GM23338 (cell line): ENCODE measurements at regions not wholly inside any gene's neighbourhood (a gene's known extent, or its start where the extent isn't known, plus 50 kb on each side); places are given as distances from the start of the nearest gene placed in this dataset.

ENCODE experiments used
- ATAC-seq: fragments of 200-7000 bp; cut with Tn5 transposase; 3 replicates; pipeline ENCODE4 v1.9.1; 2020
- DNase-seq: peaks from one replicate; pipeline ENCODE4 v3.0.0-alpha.2; 2015; ENCODE audit warnings: low spot score
- H2AFZ ChIP-seq: fragments of 200-600 bp; sonication (generic); 2 replicates; pipeline ENCODE4 v1.8.0; 2016; ENCODE audit warnings: antibody characterized with exemption, mild to moderate bottlenecking, moderate library complexity
- H3F3A ChIP-seq: fragments of 200-600 bp; sonication (generic); replicated peaks from 2 replicates; pipeline ENCODE4 v1.8.0; 2017; ENCODE audit warnings: antibody characterized with exemption, mixed run types, low read depth
- H3K27ac ChIP-seq: fragments of 200-600 bp; sonication (generic); 2 replicates; pipeline ENCODE4 v1.6.1; 2016; ENCODE audit warnings: low read depth
- H3K27me3 ChIP-seq: fragments of 200-600 bp; sonication (generic); 2 replicates; pipeline ENCODE4 v1.8.0; 2016; ENCODE audit warnings: mild to moderate bottlenecking, mixed run types, moderate library complexity; ENCODE audit not compliant: insufficient read depth
- H3K36me3 ChIP-seq: fragments of 200-600 bp; sonication (generic); 2 replicates; pipeline ENCODE4 v1.8.0; 2016; ENCODE audit warnings: mild to moderate bottlenecking; ENCODE audit not compliant: insufficient read depth
- H3K4me1 ChIP-seq: fragments of 200-600 bp; sonication (generic); 2 replicates; pipeline ENCODE4 v1.8.0; 2016; ENCODE audit warnings: mild to moderate bottlenecking, moderate library complexity; ENCODE audit not compliant: insufficient read depth
- H3K4me2 ChIP-seq: fragments of 200-600 bp; sonication (generic); 2 replicates; pipeline ENCODE4 v1.7.1; 2017; ENCODE audit warnings: mixed run types
- H3K4me3 ChIP-seq: fragments of 200-600 bp; sonication (generic); 2 replicates; pipeline ENCODE4 v1.6.1; 2016; ENCODE audit warnings: mixed run types
- H3K79me2 ChIP-seq: fragments of 200-600 bp; sonication (generic); replicated peaks from 2 replicates; pipeline ENCODE4 v1.8.0; 2017; ENCODE audit warnings: mild to moderate bottlenecking; ENCODE audit not compliant: insufficient read depth
- H3K9me2 ChIP-seq: fragments of 200-600 bp; sonication (generic); 2 replicates; pipeline ENCODE4 v1.8.0; 2017; ENCODE audit not compliant: insufficient read depth
- H4K20me1 ChIP-seq: fragments of 200-600 bp; sonication (generic); replicated peaks from 2 replicates; pipeline ENCODE4 v1.8.0; 2017; ENCODE audit warnings: mild to moderate bottlenecking; ENCODE audit not compliant: insufficient read depth
- H3K27ac Mint-ChIP-seq: 2 replicates; pipeline ENCODE4 v1.8.0; 2020; ENCODE audit warnings: inconsistent platforms, mild to moderate bottlenecking, moderate library complexity, mixed read lengths
- H3K27me3 Mint-ChIP-seq: 3 replicates; pipeline ENCODE4 v1.8.0; 2022; ENCODE audit warnings: low read depth, mild to moderate bottlenecking, moderate library complexity, mixed read lengths, inconsistent platforms; ENCODE audit not compliant: insufficient read depth, poor library complexity
- H3K36me3 Mint-ChIP-seq: 3 replicates; pipeline ENCODE4 v1.8.0; 2021; ENCODE audit warnings: low read depth, mild to moderate bottlenecking, inconsistent platforms, moderate library complexity, mixed read lengths
- H3K4me1 Mint-ChIP-seq: 3 replicates; pipeline ENCODE4 v1.8.0; 2020; ENCODE audit warnings: mild to moderate bottlenecking, inconsistent platforms, mixed read lengths
- H3K4me3 Mint-ChIP-seq: 3 replicates; pipeline ENCODE4 v1.8.0; 2021; ENCODE audit warnings: moderate library complexity, mild to moderate bottlenecking, inconsistent platforms, mixed read lengths
- H3K9me3 Mint-ChIP-seq: 3 replicates; pipeline ENCODE4 v1.8.0; 2020; ENCODE audit warnings: moderate library complexity, mild to moderate bottlenecking, inconsistent platforms, mixed read lengths
- CREB1 ChIP-seq: fragments of 250-450 bp; sonication (Bioruptor Pico); IDR thresholded peaks from 2 replicates; pipeline ENCODE4 v1.5.0; 2020; ENCODE audit warnings: low read depth, mild to moderate bottlenecking, moderate library complexity
- EZH2phosphoT487 ChIP-seq: fragments of 200-600 bp; sonication (generic); IDR thresholded peaks from one replicate; pipeline ENCODE4 v1.8.1; 2018; ENCODE audit warnings: antibody characterized with exemption; ENCODE audit not compliant: unreplicated experiment
- NANOG ChIP-seq: IDR thresholded peaks from 2 replicates; pipeline ENCODE4 v1.6.1; 2016; ENCODE audit warnings: antibody characterized with exemption, borderline replicate concordance
- POLR2AphosphoS5 ChIP-seq: IDR thresholded peaks from 2 replicates; pipeline ENCODE4 v1.6.1; 2016; ENCODE audit warnings: antibody characterized with exemption, low read depth
- STAT1 ChIP-seq: IDR thresholded peaks from one replicate; pipeline ENCODE4 v1.6.1; 2016; ENCODE audit warnings: antibody characterized with exemption; ENCODE audit not compliant: unreplicated experiment
- TF ChIP-seq, protein P1 (sequence below): IDR thresholded peaks from one replicate; pipeline ENCODE4 v1.6.1; 2018; ENCODE audit warnings: antibody characterized with exemption; ENCODE audit not compliant: unreplicated experiment
- TF ChIP-seq, protein P2 (sequence below), 2 experiments: fragments of 200-600 bp in 1 of 2; sonication (generic) in 1 of 2; conservative IDR thresholded peaks; 2 replicates each; pipeline versions ENCODE4 v1.5.1 to v1.6.1; 2016 to 2017; ENCODE audit warnings: antibody characterized with exemption in 2 of 2, low read depth in 2 of 2, mild to moderate bottlenecking in 2 of 2, moderate library complexity in 1 of 2
- TF ChIP-seq, protein P3 (sequence below): IDR thresholded peaks from 2 replicates; pipeline ENCODE4 v1.6.1; 2016; ENCODE audit warnings: antibody characterized with exemption
- TF ChIP-seq, protein P4 (sequence below): fragments of 250-450 bp; sonication (Bioruptor Pico); IDR thresholded peaks from 2 replicates; pipeline ENCODE4 v1.5.0; 2020; ENCODE audit warnings: mild to moderate bottlenecking, moderate library complexity

DNA sequence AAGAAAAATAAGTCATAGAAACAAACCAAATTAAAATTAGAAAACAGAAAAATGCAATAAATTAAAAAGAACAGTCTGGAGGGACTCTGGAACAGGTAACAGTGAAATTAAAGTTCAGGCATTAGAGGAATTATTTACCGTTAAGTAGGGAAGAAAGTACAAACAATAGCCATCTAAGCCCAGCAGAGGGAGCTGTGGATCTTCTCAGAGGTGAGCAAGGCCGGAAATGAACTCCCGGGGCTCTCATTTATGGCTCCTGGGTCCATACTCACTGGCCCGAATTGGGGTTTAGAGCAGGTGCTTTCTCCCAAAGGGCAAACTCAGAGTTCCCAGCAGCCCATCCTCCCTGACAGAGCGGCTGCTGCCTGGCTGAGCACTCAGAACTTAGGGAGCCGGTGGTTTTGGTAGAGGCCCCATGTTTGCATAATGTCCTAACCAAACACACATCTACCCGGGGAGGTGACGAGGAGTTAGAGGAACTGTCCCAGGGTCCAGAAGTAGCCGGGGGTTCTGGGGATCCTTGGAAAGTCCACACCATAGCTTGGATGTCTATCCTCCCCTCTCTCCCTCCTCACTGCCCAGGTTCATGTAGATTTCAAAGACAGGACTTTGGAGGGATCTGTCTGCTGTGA, 87.8 kb upstream of the VPREB1 start:
- Mint-ChIP-seq H3K27ac (peak overlapping the region; percentile 81; the same call in 1 of the 2 replicates), H3K4me3 (no peak overlapping the region), H3K27me3 (peaks cover 83% of the 10 kb centered on the region), H3K4me1 (no peaks in the 10 kb centered on the region; the same call in 2 of the 3 replicates), H3K9me3 (peaks cover 15% of the 10 kb centered on the region; the same call in 2 of the 3 replicates), H3K36me3 (no peaks in the 10 kb centered on the region)
- H3K79me2 ChIP-seq = no peaks in the 10 kb centered on the region
- no peak overlapping the region for H3K4me2 ChIP-seq
- no peaks in the 10 kb centered on the region for H3K9me2 ChIP-seq
- TF ChIP-seq, protein P1, sequence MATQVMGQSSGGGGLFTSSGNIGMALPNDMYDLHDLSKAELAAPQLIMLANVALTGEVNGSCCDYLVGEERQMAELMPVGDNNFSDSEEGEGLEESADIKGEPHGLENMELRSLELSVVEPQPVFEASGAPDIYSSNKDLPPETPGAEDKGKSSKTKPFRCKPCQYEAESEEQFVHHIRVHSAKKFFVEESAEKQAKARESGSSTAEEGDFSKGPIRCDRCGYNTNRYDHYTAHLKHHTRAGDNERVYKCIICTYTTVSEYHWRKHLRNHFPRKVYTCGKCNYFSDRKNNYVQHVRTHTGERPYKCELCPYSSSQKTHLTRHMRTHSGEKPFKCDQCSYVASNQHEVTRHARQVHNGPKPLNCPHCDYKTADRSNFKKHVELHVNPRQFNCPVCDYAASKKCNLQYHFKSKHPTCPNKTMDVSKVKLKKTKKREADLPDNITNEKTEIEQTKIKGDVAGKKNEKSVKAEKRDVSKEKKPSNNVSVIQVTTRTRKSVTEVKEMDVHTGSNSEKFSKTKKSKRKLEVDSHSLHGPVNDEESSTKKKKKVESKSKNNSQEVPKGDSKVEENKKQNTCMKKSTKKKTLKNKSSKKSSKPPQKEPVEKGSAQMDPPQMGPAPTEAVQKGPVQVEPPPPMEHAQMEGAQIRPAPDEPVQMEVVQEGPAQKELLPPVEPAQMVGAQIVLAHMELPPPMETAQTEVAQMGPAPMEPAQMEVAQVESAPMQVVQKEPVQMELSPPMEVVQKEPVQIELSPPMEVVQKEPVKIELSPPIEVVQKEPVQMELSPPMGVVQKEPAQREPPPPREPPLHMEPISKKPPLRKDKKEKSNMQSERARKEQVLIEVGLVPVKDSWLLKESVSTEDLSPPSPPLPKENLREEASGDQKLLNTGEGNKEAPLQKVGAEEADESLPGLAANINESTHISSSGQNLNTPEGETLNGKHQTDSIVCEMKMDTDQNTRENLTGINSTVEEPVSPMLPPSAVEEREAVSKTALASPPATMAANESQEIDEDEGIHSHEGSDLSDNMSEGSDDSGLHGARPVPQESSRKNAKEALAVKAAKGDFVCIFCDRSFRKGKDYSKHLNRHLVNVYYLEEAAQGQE = no peak
- TF ChIP-seq, protein P2, sequence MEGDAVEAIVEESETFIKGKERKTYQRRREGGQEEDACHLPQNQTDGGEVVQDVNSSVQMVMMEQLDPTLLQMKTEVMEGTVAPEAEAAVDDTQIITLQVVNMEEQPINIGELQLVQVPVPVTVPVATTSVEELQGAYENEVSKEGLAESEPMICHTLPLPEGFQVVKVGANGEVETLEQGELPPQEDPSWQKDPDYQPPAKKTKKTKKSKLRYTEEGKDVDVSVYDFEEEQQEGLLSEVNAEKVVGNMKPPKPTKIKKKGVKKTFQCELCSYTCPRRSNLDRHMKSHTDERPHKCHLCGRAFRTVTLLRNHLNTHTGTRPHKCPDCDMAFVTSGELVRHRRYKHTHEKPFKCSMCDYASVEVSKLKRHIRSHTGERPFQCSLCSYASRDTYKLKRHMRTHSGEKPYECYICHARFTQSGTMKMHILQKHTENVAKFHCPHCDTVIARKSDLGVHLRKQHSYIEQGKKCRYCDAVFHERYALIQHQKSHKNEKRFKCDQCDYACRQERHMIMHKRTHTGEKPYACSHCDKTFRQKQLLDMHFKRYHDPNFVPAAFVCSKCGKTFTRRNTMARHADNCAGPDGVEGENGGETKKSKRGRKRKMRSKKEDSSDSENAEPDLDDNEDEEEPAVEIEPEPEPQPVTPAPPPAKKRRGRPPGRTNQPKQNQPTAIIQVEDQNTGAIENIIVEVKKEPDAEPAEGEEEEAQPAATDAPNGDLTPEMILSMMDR (conservative IDR thresholded peaks at IDR 0.05; ENCODE audit: low read depth in 2 of 2) = peak; percentile 70 to 76
- H3K4me3 ChIP-seq = no peak overlapping the region
- H4K20me1 ChIP-seq = no peaks in the 10 kb centered on the region
- H3K27me3 ChIP-seq = peaks cover 90% of the 10 kb centered on the region
- no peak overlapping the region for H3K27ac ChIP-seq
- 0 out of 2 replicates have a peak overlapping the region, but pooled peaks have one; percentile 6 for H2AFZ ChIP-seq
- no peaks in the 10 kb centered on the region for H3K4me1 ChIP-seq
- ATAC-seq = peak; percentile 87
- H3F3A ChIP-seq = no peaks in the 10 kb centered on the region
- peak; percentile 94 for DNase-seq
- H3K36me3 ChIP-seq = no peaks in the 10 kb centered on the region

DNA sequence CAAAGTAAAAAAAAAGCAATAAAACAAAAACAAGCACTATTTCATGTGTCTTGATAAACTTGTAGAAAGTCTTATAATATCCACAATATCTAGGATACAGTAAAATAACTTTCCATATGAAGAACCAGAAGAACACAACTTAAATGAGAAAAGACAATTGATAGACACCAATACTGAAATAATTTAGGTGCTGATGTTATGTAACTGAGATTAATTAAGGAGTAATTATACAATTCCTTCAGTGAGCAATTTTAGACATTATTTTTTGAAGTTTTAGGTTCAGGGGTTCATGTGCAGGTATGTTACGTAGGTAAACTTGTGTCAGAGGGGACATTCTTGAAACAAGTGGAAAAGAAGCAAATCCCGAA, 88.3 kb upstream of the VPREB1 start:
- Mint-ChIP-seq H3K4me1 (no peaks in the 10 kb centered on the region; the same call in 2 of the 3 replicates), H3K27me3 (peaks cover 85% of the 10 kb centered on the region), H3K27ac (no peak overlapping the region), H3K9me3 (peaks cover 17% of the 10 kb centered on the region; the same call in 2 of the 3 replicates), H3K4me3 (no peak overlapping the region), H3K36me3 (no peaks in the 10 kb centered on the region)
- no peaks in the 10 kb centered on the region for H3K9me2 ChIP-seq
- no peak overlapping the region for H3K4me3 ChIP-seq
- H2AFZ ChIP-seq = no peak overlapping the region
- no peaks in the 10 kb centered on the region for H3F3A ChIP-seq
- no peaks in the 10 kb centered on the region for H3K79me2 ChIP-seq
- no peaks in the 10 kb centered on the region for H4K20me1 ChIP-seq
- no peak overlapping the region for H3K4me2 ChIP-seq
- H3K27me3 ChIP-seq = peaks cover 91% of the 10 kb centered on the region
- ATAC-seq = no peak
- H3K27ac ChIP-seq = no peak overlapping the region
- no peak for DNase-seq
- H3K36me3 ChIP-seq = no peaks in the 10 kb centered on the region
- H3K4me1 ChIP-seq = no peaks in the 10 kb centered on the region
- TF ChIP-seq CREB1 (CRISPR knock-in tag) = no peak
- TF ChIP-seq POLR2AphosphoS5 = no peak
- TF ChIP-seq, protein P3, sequence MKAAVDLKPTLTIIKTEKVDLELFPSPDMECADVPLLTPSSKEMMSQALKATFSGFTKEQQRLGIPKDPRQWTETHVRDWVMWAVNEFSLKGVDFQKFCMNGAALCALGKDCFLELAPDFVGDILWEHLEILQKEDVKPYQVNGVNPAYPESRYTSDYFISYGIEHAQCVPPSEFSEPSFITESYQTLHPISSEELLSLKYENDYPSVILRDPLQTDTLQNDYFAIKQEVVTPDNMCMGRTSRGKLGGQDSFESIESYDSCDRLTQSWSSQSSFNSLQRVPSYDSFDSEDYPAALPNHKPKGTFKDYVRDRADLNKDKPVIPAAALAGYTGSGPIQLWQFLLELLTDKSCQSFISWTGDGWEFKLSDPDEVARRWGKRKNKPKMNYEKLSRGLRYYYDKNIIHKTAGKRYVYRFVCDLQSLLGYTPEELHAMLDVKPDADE = no peak
- no peak for TF ChIP-seq STAT1
- TF ChIP-seq, protein P4, sequence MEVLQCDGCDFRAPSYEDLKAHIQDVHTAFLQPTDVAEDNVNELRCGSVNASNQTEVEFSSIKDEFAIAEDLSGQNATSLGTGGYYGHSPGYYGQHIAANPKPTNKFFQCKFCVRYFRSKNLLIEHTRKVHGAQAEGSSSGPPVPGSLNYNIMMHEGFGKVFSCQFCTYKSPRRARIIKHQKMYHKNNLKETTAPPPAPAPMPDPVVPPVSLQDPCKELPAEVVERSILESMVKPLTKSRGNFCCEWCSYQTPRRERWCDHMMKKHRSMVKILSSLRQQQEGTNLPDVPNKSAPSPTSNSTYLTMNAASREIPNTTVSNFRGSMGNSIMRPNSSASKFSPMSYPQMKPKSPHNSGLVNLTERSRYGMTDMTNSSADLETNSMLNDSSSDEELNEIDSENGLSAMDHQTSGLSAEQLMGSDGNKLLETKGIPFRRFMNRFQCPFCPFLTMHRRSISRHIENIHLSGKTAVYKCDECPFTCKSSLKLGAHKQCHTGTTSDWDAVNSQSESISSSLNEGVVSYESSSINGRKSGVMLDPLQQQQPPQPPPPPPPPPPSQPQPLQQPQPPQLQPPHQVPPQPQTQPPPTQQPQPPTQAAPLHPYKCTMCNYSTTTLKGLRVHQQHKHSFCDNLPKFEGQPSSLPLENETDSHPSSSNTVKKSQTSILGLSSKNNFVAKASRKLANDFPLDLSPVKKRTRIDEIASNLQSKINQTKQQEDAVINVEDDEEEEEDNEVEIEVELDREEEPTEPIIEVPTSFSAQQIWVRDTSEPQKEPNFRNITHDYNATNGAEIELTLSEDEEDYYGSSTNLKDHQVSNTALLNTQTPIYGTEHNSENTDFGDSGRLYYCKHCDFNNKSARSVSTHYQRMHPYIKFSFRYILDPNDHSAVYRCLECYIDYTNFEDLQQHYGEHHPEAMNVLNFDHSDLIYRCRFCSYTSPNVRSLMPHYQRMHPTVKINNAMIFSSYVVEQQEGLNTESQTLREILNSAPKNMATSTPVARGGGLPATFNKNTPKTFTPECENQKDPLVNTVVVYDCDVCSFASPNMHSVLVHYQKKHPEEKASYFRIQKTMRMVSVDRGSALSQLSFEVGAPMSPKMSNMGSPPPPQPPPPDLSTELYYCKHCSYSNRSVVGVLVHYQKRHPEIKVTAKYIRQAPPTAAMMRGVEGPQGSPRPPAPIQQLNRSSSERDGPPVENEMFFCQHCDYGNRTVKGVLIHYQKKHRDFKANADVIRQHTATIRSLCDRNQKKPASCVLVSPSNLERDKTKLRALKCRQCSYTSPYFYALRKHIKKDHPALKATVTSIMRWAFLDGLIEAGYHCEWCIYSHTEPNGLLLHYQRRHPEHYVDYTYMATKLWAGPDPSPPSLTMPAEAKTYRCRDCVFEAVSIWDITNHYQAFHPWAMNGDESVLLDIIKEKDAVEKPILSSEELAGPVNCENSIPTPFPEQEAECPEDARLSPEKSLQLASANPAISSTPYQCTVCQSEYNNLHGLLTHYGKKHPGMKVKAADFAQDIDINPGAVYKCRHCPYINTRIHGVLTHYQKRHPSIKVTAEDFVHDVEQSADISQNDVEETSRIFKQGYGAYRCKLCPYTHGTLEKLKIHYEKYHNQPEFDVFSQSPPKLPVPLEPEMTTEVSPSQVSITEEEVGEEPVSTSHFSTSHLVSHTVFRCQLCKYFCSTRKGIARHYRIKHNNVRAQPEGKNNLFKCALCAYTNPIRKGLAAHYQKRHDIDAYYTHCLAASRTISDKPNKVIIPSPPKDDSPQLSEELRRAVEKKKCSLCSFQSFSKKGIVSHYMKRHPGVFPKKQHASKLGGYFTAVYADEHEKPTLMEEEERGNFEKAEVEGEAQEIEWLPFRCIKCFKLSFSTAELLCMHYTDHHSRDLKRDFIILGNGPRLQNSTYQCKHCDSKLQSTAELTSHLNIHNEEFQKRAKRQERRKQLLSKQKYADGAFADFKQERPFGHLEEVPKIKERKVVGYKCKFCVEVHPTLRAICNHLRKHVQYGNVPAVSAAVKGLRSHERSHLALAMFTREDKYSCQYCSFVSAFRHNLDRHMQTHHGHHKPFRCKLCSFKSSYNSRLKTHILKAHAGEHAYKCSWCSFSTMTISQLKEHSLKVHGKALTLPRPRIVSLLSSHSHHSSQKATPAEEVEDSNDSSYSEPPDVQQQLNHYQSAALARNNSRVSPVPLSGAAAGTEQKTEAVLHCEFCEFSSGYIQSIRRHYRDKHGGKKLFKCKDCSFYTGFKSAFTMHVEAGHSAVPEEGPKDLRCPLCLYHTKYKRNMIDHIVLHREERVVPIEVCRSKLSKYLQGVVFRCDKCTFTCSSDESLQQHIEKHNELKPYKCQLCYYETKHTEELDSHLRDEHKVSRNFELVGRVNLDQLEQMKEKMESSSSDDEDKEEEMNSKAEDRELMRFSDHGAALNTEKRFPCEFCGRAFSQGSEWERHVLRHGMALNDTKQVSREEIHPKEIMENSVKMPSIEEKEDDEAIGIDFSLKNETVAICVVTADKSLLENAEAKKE = no peak
- no peak for TF ChIP-seq EZH2phosphoT487
- TF ChIP-seq NANOG = no peak
